Peyer's patch (tissue), 4 donors: ENCODE measurements at regions not wholly inside any gene's neighbourhood (a gene's known extent, or its start where the extent isn't known, plus 50 kb on each side); places are given as distances from the start of the nearest gene placed in this dataset.

Source experiments
- CTCF ChIP-seq, 6 experiments: fragments of 450-650 bp in 4 of 6; fragments of 200-600 bp in 2 of 6; sonication (generic) in 1 of 6; IDR thresholded peaks; one replicate each; pipeline ENCODE4 v1.5.1; 2017 to 2019; ENCODE audit warnings: antibody characterized with exemption in 6 of 6, mild to moderate bottlenecking in 3 of 6, moderate library complexity in 1 of 6
- POLR2A ChIP-seq, 2 donors: fragments of 450-650 bp; IDR thresholded peaks; one replicate each; pipeline ENCODE4 v1.5.1; 2017; ENCODE audit warnings: antibody characterized with exemption in 2 of 2, mild to moderate bottlenecking in 2 of 2, moderate library complexity in 2 of 2

DNA sequence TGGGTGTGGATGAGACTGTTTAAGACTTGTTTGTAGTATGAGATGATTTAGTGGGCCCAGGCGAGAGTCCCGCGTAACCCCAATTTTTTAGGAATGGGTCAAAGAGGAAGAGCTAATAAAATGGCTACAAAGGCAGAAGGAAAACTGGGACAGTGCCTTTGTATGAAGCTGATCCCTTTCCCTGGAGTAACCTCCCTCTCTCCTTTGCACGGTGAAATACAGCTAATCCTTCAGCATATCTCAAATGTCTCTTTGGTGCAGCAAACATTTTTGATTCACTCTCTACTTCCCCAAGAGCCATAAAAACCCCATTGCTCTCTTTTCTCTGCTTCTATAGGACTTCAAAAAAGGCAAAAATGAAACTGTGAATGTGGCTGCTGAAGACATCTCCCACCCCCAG lies 473.8 kb downstream of the KLF5 start:
- TF ChIP-seq CTCF (IDR thresholded peaks at IDR 0.05): no peak
- TF ChIP-seq POLR2A (IDR thresholded peaks at IDR 0.05): no peak
